ENCODE measurements at regions not wholly inside any gene's neighbourhood (a gene's known extent, or its start where the extent isn't known, plus 50 kb on each side); places are given as distances from the start of the nearest gene placed in this dataset.

DNA sequence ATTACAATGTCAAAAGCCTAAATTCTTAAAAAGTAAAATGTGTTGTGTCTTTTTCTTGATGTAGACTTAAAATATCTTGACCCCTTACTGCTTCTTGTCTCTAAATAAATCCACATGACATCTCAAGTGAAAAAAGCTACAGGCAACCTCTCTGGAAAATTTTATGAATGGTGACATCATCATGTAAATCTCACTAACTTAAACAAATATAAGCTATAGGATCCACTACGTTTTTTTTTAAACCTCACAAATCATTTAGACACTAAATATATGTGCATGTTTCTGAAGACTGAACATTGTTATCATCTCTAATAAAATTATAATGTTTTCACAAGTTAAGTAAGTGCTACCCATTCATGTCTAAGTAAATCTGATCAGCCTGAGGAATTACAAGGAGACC lies 793.7 kb upstream of the PRR20A start:
- TF ChIP-seq POLR2A (IDR thresholded peaks at IDR 0.05) = no peak
- TF ChIP-seq, protein P1, sequence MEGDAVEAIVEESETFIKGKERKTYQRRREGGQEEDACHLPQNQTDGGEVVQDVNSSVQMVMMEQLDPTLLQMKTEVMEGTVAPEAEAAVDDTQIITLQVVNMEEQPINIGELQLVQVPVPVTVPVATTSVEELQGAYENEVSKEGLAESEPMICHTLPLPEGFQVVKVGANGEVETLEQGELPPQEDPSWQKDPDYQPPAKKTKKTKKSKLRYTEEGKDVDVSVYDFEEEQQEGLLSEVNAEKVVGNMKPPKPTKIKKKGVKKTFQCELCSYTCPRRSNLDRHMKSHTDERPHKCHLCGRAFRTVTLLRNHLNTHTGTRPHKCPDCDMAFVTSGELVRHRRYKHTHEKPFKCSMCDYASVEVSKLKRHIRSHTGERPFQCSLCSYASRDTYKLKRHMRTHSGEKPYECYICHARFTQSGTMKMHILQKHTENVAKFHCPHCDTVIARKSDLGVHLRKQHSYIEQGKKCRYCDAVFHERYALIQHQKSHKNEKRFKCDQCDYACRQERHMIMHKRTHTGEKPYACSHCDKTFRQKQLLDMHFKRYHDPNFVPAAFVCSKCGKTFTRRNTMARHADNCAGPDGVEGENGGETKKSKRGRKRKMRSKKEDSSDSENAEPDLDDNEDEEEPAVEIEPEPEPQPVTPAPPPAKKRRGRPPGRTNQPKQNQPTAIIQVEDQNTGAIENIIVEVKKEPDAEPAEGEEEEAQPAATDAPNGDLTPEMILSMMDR (IDR thresholded peaks at IDR 0.05) = no peak
- no peaks in the 10 kb centered on the region for H3K4me1 ChIP-seq
- H3K27ac ChIP-seq = no peak overlapping the region
- no peak overlapping the region for H3K4me3 ChIP-seq
- no peak for DNase-seq
- H3K36me3 ChIP-seq = no peaks in the 10 kb centered on the region
- H3K9me3 ChIP-seq = peaks cover 0 to 4% (median 0%) of the 10 kb centered on the region in 4 donors
- H3K27me3 ChIP-seq = no peaks in the 10 kb centered on the region

DNA sequence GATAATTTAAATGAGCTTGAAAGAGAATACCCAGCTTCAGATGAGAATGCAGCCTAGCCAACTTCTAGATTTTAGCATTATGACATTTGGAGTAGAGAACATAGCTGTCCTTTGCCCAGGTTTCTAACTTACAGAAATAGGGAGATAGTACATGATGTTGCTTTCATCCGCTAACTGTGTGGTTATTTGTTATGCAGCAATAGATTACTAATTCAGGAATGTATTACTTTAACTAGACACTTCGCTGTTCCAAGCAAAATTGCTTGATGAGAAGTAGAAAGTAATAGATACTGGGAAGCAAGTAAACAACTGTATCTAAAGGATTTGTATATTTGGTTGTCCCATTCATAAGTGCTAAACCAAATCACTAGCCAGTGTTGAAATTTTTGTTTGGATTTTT lies 790.9 kb upstream of the PRR20A start:
- TF ChIP-seq, protein P1 (IDR thresholded peaks at IDR 0.05) = no peak
- no peak for TF ChIP-seq POLR2A (IDR thresholded peaks at IDR 0.05)
- Histone ChIP-seq H3K4me1 (no peaks in the 10 kb centered on the region), H3K27me3 (no peaks in the 10 kb centered on the region), H3K4me3 (no peak overlapping the region), H3K36me3 (no peaks in the 10 kb centered on the region), H3K9me3 (no peaks in the 10 kb centered on the region), H3K27ac (no peak overlapping the region)
- no peak for DNase-seq

DNA sequence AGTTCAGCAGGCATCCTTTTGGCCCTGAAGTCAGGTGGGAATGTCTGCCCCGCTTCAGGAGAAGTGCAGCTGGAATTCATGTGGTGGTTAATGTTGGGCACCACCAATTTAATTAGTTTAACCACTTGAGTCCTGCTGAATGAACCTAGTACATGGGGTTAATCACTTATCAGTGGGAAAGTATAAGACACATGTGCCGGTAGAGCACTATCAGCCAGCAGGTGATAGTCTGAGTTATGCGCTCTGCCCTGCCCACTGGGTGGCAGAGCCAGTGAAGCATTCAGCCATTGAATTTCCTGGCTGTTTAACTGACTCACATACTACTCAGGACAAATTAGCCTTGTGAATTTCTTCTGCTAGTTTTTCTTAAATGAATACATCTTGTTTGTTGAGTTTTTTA lies 789.7 kb upstream of the PRR20A start:
- Histone ChIP-seq H3K9me3 (no peaks in the 10 kb centered on the region), H3K36me3 (no peaks in the 10 kb centered on the region), H3K27me3 (no peaks in the 10 kb centered on the region), H3K4me1 (no peaks in the 10 kb centered on the region), H3K27ac (no peak overlapping the region), H3K4me3 (no peak overlapping the region)
- TF ChIP-seq POLR2A (IDR thresholded peaks at IDR 0.05) = no peak
- TF ChIP-seq, protein P1 (IDR thresholded peaks at IDR 0.05) = no peak
- DNase-seq = no peak

DNA sequence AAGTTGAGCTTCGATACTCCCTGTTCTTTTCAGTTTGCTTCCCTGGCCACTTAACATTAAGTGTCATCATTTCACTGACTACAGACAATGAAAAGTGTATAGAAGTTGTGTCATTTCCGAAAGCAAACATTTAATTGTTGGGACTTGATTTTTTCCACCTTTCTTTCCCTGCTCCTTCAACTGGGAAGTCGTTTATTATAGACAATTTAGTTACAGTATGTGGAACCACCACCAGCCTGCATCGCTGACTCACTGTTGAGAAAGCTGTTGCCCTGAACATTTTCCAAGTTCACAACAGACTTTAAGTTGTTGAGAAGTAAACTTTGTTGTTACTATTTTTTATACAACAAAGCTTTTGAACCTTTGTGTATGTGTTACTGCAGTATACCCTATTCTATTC lies 788.4 kb upstream of the PRR20A start:
- no peaks in the 10 kb centered on the region for H3K4me1 ChIP-seq
- TF ChIP-seq, protein P1 (IDR thresholded peaks at IDR 0.05) = no peak
- TF ChIP-seq POLR2A (IDR thresholded peaks at IDR 0.05) = no peak
- H3K9me3 ChIP-seq = no peaks in the 10 kb centered on the region
- no peak overlapping the region for H3K4me3 ChIP-seq
- no peaks in the 10 kb centered on the region for H3K36me3 ChIP-seq
- H3K27ac ChIP-seq = no peak overlapping the region
- DNase-seq = no peak
- no peaks in the 10 kb centered on the region for H3K27me3 ChIP-seq

DNA sequence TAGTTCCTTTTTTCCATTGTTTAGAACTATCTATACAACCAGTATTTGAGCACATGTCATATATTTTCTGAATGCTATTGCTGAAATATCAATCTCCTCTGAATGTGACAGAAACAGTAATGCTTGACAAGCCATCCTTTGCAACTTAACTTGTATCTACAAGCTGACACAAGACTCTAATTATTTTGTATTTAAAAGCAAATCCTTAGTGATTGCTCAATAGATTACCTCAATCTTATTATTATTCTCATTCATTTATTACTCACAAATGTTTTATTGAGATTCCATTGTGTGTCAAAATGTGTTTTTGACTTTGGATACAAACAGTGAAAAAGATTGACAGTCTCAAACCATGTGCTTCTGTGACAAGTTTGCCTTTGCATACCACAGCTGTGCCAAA lies 787.8 kb upstream of the PRR20A start:
- Histone ChIP-seq H3K9me3 (no peaks in the 10 kb centered on the region), H3K4me3 (no peak overlapping the region), H3K4me1 (no peaks in the 10 kb centered on the region), H3K27ac (no peak overlapping the region), H3K36me3 (no peaks in the 10 kb centered on the region), H3K27me3 (no peaks in the 10 kb centered on the region)
- DNase-seq = no peak
- no peak for TF ChIP-seq POLR2A (IDR thresholded peaks at IDR 0.05)
- TF ChIP-seq, protein P1 (IDR thresholded peaks at IDR 0.05) = no peak

DNA sequence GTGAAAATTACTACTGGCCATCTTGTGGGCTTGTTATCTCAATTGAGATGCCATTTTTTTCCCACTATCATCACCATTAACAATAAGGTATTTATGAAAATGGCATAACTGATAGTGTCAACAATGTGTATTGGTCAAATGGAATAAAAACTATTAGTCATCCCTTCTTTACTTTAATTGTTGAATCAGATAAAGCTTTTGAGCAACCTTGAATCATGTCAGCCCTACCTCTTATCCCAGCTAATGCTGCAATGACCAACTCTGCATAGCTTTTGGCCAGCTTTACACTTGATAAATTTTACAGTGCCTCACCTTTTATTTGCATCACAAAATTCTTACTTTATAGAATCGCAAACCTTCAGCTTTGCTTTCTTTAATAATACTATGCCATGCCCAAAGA lies 784.0 kb upstream of the PRR20A start:
- Histone ChIP-seq H3K4me1 (no peaks in the 10 kb centered on the region), H3K36me3 (no peaks in the 10 kb centered on the region), H3K27ac (no peak overlapping the region), H3K27me3 (no peaks in the 10 kb centered on the region), H3K4me3 (no peak overlapping the region), H3K9me3 (no peaks in the 10 kb centered on the region)
- DNase-seq = no peak
- TF ChIP-seq POLR2A (IDR thresholded peaks at IDR 0.05) = no peak
- TF ChIP-seq, protein P1 (IDR thresholded peaks at IDR 0.05) = no peak

All from Peyer's patch (tissue), 4 donors.